ENCODE measurements at regions not wholly inside any gene's neighbourhood (a gene's known extent, or its start where the extent isn't known, plus 50 kb on each side); places are given as distances from the start of the nearest gene placed in this dataset.

DNA sequence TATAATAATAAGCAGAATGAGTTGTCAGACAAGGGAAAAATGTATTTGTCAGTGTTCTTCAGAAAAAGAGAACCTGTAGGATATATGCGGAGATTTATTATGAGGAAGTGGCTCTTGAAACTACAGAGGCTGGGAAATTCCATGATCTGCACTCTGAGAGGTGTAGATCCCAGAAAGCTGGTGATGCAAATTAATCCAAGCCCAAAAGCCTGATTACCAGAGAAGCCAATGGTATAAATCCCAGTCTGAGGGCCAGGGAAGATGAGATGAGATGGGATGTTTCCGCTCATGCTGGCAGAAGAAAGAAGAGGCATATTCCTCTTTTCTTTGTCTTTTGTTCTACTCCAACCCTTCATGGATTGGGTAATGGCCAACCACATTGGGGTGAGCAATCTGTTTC, 732.8 kb upstream of the IGFBP3 start:
- no peak for DNase-seq

DNA sequence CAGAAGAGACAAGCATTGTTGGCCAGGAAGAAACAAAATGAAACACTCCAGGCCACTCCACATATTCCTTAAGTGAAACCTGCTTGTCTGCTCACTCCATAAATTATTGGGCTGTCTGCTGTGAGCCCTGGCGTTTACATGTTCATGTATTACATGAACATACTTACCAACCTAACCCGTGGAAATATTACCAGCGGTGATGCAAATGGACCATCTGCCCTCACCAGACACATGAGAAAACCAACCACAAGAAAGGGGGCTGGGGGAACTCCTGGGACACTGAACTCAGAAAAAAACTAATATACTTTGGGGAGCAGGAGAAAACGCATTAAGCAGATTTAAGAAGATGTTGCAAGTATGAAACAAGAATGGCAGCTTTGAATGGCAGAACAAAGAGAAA, 731.2 kb upstream of the IGFBP3 start:
- no peak for DNase-seq

DNA sequence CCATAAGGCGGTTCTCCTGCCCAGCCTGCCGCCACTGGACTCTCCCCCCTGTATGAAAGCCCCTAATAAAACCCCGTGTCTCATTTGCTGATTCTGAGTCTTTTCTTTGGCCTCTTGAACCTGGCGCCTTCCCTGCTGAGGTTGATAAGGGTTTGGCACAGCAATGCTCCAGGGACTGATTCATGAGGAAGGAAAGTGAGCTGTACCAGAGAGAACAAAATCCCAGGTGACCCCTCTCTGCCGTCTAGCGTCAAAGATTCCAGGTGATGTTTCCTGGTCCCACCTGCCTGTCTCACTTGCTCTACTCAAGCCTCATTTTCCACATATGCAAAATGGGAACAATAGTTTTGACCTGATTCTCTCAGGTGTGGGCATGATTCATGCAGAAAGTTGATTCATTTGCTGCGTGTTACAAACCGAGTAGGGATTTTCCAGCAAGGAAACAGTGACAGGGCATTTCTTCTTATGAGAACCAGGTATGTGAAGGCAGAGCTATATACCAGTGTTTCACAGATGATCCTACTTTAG, 730.6 kb upstream of the IGFBP3 start:
- no peak for DNase-seq

DNA sequence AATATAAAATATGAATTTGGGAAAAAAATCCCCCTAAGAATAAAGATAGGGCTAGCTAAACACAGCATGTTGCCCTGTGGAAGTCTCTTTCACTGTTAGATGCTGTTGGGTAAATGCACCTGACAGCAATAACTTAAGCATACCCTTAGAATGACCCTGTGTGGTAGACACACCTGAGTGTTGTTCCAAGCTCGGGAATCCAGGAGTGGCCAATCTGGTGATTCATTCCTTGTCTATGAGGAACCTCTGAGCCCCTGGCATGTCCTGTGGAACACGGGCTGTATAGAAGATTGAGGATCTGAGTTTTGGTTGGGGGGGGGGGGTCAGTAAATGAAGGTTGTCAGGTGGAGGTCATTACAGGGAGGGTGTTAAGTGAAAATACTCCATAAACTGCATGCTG, 730.0 kb upstream of the IGFBP3 start:
- DNase-seq, result no peak

DNA sequence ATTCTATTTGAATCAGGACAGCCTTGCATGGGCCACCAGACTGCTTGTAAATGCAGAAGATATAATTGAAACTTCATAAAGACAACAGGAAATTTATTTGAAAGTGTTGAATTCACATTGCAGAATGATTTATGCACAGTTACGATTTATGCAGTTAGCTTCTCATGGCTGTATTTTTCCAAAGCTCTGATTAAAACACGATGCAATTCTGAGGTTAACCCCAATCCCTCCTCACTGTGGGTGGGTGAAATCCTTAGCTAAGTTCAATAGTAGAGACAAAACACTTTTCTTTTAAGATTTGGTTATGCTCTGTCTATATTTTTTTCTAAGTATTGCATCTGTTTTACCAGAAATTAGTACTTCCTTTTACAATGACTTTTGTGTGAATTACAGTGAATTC, 728.8 kb upstream of the IGFBP3 start:
- no peak for DNase-seq

DNA sequence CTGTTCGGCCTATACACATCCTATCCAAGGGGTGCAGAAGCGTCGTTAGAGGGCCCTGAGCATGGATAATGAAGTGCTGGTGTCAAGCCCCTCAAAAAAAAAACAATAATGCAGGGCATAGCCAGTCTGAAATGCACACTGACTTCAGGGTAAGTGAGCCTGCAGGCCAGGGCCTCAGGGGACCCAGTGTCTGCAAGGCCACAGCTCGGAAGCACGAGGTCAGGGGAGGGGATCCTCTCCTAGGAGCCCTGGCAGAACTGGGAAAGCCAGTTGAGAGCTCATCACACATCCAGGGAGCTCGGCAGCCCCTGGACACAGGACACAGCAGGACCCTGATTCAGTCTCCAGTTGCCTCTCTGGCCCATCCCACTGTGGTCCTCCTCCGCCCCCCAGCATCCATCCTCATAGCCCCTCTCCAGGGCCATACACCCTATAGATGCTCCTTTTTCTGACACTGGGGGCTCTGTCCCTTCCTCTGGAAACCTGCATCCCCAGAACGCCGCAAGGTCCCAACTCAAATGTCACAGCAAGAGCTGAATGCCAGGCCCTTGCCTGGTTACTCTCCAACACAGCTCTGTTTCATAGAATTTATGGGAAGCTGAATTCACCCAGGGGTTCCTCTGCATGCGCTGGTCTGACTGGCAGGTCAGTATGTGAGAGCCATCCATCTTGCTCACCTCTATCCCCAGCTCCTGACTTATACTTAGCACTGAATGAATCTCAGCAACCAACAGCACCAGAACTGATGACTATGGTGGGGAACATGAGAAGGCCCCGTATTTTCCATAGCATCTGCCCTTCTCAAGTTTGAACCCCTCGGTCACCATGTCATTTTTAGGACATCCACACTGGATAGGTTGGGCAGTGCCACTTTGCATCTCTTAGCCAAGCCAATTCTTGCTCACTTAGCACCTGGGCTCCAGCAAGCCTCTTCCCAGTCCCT, 717.0 kb upstream of the IGFBP3 start:
- DNase-seq, result no peak

DNA sequence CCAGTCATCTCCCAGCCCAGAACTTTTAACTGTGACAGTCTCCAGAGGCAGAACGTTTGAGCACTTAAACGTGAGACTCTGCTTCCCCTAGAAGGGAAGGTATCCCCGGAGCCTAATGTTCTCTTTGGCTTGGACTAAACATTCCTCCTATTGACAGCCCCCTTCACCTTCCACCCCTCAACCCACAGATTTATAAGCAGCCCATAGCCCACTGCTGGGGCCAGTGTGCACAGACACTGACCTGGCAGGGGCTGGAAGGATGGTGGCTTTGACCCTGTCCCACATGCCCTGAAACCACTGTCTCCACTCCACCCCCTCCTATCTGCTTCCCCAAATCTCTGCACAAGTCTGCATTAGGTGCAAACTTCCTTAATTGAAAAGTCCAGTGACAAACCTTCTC, 715.0 kb upstream of the IGFBP3 start:
- DNase-seq, result no peak

DNA sequence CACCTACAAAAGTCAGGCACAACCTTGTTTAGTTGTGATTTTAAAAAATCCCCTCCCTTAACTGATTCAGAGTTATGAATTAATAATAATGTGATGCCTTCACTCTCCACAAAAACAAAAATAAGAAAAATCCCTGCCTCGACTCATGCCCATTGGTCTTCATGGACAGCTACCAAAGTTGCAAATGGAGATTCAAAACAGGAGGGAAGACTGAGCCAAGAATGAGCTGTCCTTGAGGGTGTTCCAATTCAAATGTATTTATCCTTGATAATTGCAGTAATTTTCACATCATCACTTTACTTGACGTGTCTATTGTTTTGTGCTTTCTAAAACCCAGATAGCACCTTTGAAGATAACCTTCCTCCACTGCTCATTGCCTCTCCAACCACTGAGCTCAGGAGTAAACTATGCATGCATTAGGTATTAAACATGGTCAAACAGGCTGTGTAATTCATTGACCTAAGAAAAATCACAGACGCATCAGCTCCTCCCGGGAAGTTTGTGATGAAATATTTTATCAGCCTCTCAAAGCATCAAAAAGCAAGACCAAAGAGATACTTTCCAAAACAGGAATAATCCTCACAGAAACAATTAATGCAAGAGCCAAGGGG, 712.7 kb upstream of the IGFBP3 start:
- no peak for DNase-seq

DNA sequence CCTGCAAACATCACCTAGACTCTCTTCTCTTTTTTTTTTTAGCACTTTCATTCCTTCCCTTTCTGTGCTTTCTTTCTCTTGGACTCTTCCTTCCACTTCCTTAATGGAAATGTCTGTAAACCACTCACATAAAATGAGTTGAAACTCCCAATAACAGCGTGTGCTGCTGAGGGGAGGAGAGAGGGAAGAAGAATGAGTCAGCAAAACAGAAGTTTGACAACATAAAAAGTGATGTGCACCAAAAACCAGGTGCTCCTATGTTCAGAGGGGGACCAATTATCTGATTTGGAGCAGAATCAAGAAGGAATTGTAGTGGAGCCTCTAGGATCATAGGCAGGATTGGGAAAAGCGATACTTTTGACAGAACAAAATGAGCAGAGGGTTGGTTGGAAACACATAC, 712.1 kb upstream of the IGFBP3 start:
- DNase-seq, result no peak

DNA sequence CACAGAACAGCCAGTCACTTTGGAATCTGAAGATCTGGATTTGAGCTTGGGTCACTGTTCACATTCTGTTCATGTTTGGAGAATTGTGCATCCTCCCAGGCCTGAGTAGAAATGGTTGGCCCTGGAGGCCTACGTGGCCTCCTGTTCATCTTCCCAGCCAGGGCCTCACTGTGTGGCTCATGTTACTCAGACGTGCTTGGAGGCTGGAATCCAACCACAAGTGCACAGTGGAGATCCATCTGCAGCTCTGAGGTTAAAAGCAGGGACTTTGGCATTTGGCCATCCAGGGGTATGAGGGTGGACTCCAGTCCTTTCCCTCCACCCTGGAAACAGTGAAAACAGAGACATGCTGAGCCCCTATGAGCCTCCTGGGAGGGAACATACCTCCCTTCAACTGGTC, 709.0 kb upstream of the IGFBP3 start:
- no peak for DNase-seq

DNA sequence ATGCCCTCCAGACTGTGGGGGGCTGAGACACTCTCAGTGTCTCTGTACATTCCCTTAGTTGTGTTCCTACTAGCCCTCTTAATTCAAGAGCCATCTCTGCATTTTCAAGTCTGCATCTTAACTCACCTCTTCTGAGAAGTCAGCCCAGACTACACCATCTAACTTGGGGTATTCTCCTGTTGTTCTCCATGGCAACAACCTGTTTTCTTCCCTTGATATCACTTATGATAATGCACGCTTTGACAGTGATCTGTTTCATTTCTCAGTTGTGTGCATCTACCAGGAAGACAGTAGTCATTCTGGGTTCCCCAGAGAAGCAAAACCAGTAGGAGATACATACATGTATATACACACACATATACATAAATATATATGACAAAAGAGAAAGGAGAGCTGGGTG, 707.3 kb upstream of the IGFBP3 start:
- DNase-seq, result no peak

DNA sequence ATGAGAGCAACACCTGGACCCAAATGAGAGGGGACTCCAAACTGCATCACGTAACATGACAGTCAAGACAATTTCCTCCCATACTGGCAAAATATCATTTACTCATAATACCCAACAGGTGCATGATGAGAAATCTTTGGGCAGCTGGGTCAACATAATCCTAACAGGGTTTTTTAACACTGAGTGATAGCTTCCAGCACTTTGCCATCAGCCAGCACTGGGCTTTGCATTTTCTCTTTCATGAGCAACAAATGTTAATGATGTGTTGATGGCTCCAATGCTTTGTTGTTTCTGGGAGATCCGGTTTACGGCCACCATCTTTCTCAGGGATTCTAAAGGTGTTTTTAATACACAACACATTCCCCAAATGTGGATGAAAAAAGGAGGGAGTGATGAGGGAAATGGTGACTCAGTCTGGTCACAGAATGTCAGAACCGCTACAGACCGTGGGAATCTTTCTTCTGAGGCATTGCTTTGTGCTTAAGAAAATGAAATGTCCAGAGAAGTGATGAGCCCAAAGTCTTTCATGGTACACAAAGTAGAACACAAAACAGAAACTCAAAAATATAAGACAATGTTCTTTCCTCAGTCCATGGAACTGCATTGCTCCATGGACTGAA, 705.7 kb upstream of the IGFBP3 start:
- no peak for DNase-seq

DNA sequence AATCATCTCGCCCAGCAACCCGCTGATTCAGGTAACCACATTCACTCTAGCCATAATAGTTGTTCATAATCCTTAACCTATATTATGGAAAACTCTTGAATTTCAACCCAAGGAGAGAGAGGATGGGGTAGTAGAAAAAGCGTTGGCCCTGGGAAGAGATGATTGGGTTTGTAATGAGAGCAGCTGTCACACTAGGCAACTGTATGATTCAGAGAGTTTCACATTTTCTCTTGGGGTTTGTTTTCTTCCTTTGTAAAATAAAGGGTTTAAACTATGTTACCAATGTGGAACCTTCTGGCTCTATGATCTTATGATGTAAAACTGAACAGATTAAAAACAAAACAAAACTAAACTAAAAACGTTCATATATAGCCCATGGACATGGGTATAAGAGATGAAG, 705.2 kb upstream of the IGFBP3 start:
- DNase-seq, result no peak

DNA sequence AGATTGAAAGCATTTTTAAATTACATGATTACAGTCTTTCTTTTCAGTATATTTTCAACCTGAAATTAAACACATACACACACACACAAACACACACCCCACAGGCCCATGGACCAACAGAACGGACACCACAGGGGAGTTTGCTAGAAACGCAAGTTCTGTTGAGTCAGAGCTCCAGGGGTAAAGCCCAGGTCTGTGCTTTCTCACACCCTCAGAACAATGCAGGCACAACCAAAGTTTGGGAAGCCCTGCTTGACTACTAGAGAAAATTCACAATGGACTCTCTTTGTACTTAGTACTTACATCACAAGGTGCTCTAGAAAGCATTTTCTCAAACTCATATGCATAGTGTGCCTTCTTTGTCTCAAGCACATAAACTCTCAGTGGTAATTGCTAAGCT, 704.0 kb upstream of the IGFBP3 start:
- no peak for DNase-seq

DNA sequence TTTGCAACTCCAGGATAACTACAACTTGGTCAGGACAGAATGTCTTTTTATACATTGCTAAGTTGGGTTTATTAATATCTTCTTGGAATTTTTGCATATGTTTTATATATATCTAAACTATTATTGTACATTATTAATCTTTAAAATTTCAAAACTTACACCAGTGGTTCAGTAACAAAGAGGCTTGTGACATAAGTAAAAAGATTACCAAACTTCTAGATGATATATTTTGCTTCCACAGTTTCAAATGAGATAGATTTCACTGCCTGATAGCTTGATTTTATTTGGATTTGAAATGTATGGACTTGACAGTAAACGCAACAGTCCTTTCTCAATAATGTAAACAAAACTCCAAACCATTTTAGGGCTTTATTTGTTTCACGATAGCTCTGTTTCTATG, 701.2 kb upstream of the IGFBP3 start:
- no peak for DNase-seq

DNA sequence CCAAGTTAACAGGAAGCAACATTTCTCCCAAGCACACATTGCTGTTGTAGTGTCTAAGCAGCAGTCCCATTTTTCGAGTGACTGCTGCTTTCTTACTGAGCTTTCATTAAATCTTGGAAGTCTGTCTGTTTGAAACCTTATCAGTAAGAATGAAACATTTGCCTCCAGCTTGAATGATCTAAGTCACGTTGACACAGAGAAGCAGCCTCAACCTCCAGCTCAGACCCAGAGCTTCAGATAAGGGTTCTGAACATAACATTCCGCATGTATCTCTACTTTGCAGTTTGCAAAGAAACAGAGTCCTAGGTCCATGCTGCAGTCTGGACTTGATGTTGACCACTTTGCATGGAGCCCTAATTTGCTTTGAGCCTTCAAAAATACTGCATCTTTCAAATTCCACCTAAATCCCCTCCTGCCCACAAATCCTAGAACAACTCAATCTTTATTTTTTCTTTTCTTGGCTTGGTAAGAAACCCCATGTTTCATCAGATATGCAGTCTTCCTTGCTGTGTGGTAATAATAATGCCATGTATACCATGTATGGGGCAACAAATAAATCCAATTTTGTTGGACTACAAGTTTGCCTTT, 698.7 kb upstream of the IGFBP3 start:
- DNase-seq, result no peak

DNA sequence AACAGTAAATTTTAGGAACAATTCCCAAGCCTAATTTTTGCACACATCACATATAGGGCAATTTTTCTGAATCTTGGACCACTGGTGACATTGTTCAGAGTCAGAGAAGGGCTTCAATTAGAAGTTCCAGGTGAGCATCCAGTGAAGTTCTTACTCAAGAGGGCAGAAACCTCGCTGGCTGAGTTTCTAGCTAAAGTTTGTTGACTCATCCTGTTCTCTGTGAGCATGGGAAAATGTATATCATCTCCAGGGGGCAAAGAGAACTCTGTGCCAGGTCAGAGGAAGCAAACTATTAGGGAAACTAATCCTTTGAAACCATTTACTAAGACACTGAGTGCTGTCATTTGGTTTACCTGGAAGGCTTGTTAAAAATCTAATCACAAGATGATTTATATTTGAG, 695.6 kb upstream of the IGFBP3 start:
- DNase-seq, result no peak

DNA sequence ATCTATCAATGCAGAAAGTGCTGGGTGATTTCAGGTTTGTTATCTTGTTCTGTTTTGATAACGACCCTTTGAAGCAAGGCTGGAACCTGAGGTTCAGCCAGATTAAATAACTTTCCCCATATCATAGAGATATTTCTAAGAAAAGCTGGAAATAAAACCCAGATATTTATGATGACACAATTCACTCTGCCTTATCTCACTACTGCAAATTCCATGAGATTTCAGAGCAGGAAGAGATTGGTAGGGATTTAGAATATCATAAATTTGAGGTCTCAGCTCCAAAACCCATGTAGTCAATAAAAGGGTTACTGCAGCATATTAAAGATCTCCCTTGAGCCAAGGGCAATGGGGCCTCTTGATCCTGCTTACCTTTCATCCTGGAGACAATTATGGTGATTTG, 692.5 kb upstream of the IGFBP3 start:
- no peak for DNase-seq

DNA sequence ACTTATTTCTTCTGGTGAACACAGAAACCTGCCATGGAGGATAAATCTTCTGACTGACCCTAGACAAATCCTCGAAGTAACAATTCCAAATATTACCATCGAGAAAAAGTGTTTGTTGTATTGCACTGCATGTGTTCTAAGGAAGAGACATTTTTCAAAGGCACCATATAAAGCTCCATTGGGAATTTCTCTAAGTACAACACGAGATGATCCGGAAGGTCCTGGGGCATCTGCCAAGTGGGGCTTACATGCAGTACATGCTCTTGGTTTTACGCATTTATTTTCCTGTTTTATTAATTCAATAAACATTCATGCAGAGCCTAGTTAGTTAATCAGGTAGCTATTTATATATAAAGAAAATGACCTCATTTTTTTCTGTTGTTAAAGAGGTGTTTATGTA, 692.0 kb upstream of the IGFBP3 start:
- DNase-seq, result no peak

DNA sequence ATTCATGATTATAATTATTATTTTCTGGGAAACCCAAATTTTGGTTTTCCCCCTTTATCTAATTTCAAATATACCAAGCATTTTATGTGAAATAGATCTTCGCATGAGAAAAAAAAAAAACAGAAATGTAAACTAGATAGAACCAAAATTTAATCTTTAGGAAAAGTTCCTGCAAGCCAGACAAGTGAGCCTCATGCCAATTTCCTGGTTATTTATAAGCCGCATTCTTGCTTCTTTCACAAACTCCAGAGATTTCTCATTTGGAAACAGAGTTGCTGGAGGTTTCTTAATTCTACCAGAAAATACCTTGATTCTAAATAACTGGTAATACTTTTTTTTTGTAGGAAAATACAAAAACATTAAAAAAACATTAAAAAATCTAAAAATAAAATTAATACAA, 690.4 kb upstream of the IGFBP3 start:
- no peak for DNase-seq

DNA sequence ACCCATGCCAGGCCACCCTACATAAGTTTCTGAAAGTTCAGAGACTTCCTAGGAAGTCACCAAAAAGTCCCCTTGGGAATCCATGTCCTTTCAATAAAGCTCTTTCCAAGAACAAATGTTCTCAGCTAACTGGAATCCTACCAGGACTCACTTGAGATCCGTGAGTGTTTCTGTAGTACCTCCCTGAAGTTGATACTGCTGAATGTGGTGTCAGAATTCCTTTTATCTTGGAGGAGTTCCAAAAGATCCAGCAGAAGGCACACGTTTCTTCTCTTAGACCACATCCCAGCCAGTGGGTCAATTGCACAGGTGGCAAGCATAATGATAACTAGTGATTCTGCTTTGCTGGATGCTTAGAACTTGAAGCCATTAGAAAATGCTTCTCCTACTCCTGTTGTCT, 689.7 kb upstream of the IGFBP3 start:
- no peak for DNase-seq

DNA sequence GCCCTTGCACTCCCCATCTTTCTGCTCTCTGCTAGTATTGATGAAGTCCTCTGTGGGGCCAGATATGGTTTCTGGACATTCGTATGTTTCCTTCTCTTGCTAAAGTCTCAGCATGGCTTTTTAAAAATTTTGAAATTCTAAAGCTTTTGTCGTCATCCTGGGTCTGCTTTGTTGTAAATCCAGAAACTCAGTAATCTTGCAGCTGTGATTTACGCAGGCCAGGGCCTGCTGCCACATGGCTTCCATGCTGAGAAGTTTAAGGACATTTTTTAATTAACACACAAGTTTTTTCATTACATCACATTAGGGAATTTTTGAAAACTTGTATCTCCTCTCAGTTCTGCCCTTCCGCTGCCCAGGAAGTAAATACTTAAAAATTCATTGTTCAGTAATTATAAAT, 686.1 kb upstream of the IGFBP3 start:
- DNase-seq, result no peak

DNA sequence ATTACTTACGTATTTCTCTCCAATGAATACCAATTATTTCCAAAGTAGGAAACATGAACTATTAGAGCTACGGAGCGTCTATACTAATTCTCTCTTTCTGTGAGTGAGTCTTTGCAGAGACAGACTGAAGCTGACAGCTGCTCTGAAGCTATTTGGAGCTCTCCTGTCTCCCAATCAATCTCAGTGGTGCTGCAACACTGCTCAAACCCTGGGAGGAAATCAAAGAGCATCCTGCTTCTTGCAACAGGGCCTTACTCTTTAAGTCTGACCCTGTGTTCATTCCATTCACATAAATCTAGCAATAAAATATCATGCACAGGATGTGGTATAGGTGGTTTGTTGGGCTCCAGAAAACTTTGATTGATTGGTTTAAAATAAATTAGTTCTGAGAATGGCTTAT, 685.7 kb upstream of the IGFBP3 start:
- no peak for DNase-seq

DNA sequence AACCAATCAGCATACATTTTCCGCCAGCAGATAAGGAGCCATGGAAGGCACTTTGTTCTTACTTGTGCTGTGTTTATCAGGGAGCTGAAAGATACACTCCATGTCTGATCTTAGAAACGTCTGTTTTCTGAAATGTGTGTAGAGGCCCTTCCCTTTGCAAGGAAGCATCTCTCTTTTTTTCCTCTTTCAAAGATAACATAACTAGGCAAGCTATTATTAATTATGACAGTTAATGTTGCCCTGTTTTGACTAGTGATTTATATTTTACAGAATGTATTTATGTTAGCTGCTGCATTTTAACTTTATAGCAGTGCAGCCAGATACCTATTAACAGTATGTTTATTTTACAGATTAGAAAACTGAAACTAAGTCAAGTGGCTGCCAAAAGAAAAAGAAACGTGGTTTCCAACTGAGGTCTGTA, 683.2 kb upstream of the IGFBP3 start:
- DNase-seq, result no peak

Measured in NCI-H2171 treated with DMSO at 0.1 percent for 48 hours (cell line).